Fibroblast of lung (primary cell): ENCODE measurements at regions not wholly inside any gene's neighbourhood (a gene's known extent, or its start where the extent isn't known, plus 50 kb on each side); places are given as distances from the start of the nearest gene placed in this dataset.

ENCODE experiments used
- DNase-seq, 2 donors: peaks; one replicate each; pipeline versions ENCODE4 v3.0.0 to v3.0.0-alpha.2; 2010; ENCODE audit warnings: low read depth in 2 of 2
- H2AFZ ChIP-seq: 2 replicates; pipeline ENCODE4 v1.5.1; 2012; ENCODE audit warnings: low read length, control low read depth, inconsistent platforms
- H3K27ac ChIP-seq: 2 replicates; pipeline ENCODE4 v1.5.1; 2011; ENCODE audit warnings: low read length, control low read depth; ENCODE audit not compliant: insufficient read depth
- H3K27me3 ChIP-seq: 2 replicates; pipeline ENCODE4 v1.5.1; 2011; ENCODE audit warnings: mild to moderate bottlenecking, low read length; ENCODE audit not compliant: control insufficient read depth, insufficient read depth
- H3K36me3 ChIP-seq: 2 replicates; pipeline ENCODE4 v1.5.1; 2011; ENCODE audit warnings: low read length; ENCODE audit not compliant: control insufficient read depth, insufficient read depth
- H3K4me1 ChIP-seq: 2 replicates; pipeline ENCODE4 v1.5.1; 2011; ENCODE audit warnings: low read length; ENCODE audit not compliant: control insufficient read depth, insufficient read depth; ENCODE audit errors: extremely low read depth
- H3K4me2 ChIP-seq: 2 replicates; pipeline ENCODE4 v1.5.1; 2011; ENCODE audit warnings: low read length, control low read depth; ENCODE audit not compliant: insufficient read depth; ENCODE audit errors: extremely low read depth
- H3K4me3 ChIP-seq, 4 experiments: fragments of 200-600 bp in 1 of 4; sonication (generic) in 1 of 4; replicated peaks in 1 of 4; 2 replicates each; pipeline ENCODE4 v1.5.1; 2011 to 2016; ENCODE audit warnings: low read length in 4 of 4, low read depth in 3 of 4, mild to moderate bottlenecking in 3 of 4, control low read depth in 2 of 4, inconsistent platforms in 1 of 4, mixed read lengths in 1 of 4; ENCODE audit not compliant: insufficient read depth in 1 of 4; ENCODE audit errors: control extremely low read depth in 1 of 4
- H3K79me2 ChIP-seq: 2 replicates; pipeline ENCODE4 v1.5.1; 2012; ENCODE audit warnings: mild to moderate bottlenecking, low read length, inconsistent platforms; ENCODE audit not compliant: control insufficient read depth, insufficient read depth
- H3K9ac ChIP-seq: 2 replicates; pipeline ENCODE4 v1.5.1; 2011; ENCODE audit warnings: mild to moderate bottlenecking, low read length, control low read depth; ENCODE audit not compliant: insufficient read depth
- H3K9me3 ChIP-seq: 2 replicates; pipeline ENCODE4 v1.5.1; 2012; ENCODE audit warnings: low read depth, low read length; ENCODE audit not compliant: control insufficient read depth, insufficient read depth
- H4K20me1 ChIP-seq: 2 replicates; pipeline ENCODE4 v1.5.1; 2011; ENCODE audit warnings: low read length; ENCODE audit not compliant: control insufficient read depth, insufficient read depth; ENCODE audit errors: extremely low read depth
- EZH2 ChIP-seq: IDR thresholded peaks from 2 replicates; pipeline ENCODE4 v1.5.1; 2012; ENCODE audit warnings: low read length, control low read depth, mild to moderate bottlenecking; ENCODE audit errors: missing control alignments
- TF ChIP-seq, protein P1 (sequence below), 2 donors: IDR thresholded peaks in 1 of 2; conservative IDR thresholded peaks in 1 of 2; 1 replicate in 1 of 2; 2 replicates in 1 of 2; pipeline ENCODE4 v1.5.1; 2011 to 2012; ENCODE audit warnings: low read length in 2 of 2, control low read depth in 1 of 2, inconsistent platforms in 1 of 2, low read depth in 1 of 2, mild to moderate bottlenecking in 1 of 2

DNA sequence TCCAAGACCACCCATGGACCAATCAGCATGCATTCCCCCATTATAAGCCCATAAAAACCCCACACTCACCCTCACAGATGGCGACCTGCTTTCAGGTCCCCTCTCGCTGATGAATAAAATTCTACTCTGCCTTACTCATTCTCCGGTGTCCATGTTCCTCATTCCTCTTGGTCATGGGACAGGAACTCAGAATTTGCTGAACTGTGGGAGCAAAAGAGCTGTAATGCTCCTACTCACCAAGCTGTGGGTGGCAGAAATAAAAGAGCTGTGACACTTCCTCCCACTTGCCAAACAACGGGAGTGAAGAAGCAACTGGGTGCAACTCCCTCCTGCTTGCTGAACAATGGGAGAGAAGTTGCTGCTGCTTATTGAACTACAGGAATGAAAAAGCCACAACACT, 168.5 kb upstream of the PCDH18 start:
- Histone ChIP-seq H3K4me3 (no peak overlapping the region), H3K36me3 (no peaks in the 10 kb centered on the region), H4K20me1 (no peaks in the 10 kb centered on the region), H3K27ac (no peak overlapping the region), H3K79me2 (no peaks in the 10 kb centered on the region), H3K27me3 (no peaks in the 10 kb centered on the region), H3K4me1 (peaks cover 4% of the 10 kb centered on the region), H3K9me3 (no peaks in the 10 kb centered on the region), H2AFZ (no peak overlapping the region), H3K9ac (no peak overlapping the region), H3K4me2 (no peak overlapping the region)
- no peak for DNase-seq
- TF ChIP-seq, protein P1, sequence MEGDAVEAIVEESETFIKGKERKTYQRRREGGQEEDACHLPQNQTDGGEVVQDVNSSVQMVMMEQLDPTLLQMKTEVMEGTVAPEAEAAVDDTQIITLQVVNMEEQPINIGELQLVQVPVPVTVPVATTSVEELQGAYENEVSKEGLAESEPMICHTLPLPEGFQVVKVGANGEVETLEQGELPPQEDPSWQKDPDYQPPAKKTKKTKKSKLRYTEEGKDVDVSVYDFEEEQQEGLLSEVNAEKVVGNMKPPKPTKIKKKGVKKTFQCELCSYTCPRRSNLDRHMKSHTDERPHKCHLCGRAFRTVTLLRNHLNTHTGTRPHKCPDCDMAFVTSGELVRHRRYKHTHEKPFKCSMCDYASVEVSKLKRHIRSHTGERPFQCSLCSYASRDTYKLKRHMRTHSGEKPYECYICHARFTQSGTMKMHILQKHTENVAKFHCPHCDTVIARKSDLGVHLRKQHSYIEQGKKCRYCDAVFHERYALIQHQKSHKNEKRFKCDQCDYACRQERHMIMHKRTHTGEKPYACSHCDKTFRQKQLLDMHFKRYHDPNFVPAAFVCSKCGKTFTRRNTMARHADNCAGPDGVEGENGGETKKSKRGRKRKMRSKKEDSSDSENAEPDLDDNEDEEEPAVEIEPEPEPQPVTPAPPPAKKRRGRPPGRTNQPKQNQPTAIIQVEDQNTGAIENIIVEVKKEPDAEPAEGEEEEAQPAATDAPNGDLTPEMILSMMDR (conservative IDR thresholded peaks at IDR 0.05 in 1 of 2, IDR thresholded peaks at IDR 0.05 in 1 of 2; ENCODE audit: low read depth in 1 of 2, low read length in 2 of 2) = no peak
- TF ChIP-seq EZH2 = no peak

DNA sequence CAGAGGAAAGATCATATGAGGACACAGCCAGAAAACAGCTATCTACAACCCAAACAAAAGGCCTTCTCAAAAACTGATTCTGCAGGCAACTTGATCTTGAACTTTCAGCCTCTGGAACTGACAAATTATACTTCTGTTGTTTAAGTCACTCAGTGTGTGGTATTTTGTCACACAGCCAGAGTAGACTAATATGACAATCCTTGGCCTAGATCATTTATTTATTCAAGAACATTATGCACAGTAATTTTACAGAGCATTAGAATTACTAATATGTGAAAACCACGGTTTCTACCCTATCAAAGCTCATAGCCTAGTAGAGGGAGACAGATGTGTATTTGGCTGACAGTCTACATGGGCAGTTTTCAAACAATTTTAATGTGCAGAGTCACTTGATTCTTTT, 167.8 kb upstream of the PCDH18 start:
- Histone ChIP-seq H3K9ac (no peak overlapping the region), H2AFZ (no peak overlapping the region), H3K4me2 (no peak overlapping the region), H3K79me2 (no peaks in the 10 kb centered on the region), H3K27ac (no peak overlapping the region), H3K27me3 (no peaks in the 10 kb centered on the region), H3K4me3 (no peak overlapping the region), H3K4me1 (peaks cover under 1% of the 10 kb centered on the region), H4K20me1 (no peaks in the 10 kb centered on the region), H3K36me3 (no peaks in the 10 kb centered on the region), H3K9me3 (no peaks in the 10 kb centered on the region)
- DNase-seq = peak; percentile 47 to 95
- TF ChIP-seq, protein P1 (conservative IDR thresholded peaks at IDR 0.05 in 1 of 2, IDR thresholded peaks at IDR 0.05 in 1 of 2; ENCODE audit: low read depth in 1 of 2, low read length in 2 of 2) = no peak
- TF ChIP-seq EZH2 = no peak

DNA sequence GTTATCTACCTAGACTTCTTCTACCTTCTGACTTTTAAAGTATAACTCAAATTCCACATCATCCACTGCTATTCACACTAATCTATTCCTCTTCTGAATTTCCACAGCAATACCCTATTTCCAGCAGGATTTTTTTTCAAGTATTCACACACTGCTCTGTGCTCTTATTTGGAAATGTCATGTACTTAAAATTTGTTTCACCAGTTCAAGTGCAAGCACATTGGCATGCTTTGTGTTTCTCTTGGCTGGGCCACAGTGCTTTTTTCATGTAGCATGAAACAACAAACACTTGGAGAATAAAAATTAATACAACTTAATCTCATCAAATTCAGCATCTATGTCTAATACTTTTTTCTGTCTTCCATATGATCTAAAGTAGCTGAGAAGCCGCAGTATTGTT, 161.8 kb upstream of the PCDH18 start:
- Histone ChIP-seq H4K20me1 (no peaks in the 10 kb centered on the region), H3K4me1 (no peaks in the 10 kb centered on the region), H3K27me3 (no peaks in the 10 kb centered on the region), H3K9me3 (no peaks in the 10 kb centered on the region), H3K36me3 (no peaks in the 10 kb centered on the region), H3K27ac (no peak overlapping the region), H2AFZ (no peak overlapping the region), H3K4me2 (no peak overlapping the region), H3K9ac (no peak overlapping the region), H3K79me2 (no peaks in the 10 kb centered on the region), H3K4me3 (no peak overlapping the region)
- peak; percentile 42 to 81 for DNase-seq
- TF ChIP-seq, protein P1 (conservative IDR thresholded peaks at IDR 0.05 in 1 of 2, IDR thresholded peaks at IDR 0.05 in 1 of 2; ENCODE audit: low read depth in 1 of 2, low read length in 2 of 2) = no peak
- no peak for TF ChIP-seq EZH2
